PC-9 (cell line): ENCODE measurements at regions not wholly inside any gene's neighbourhood (a gene's known extent, or its start where the extent isn't known, plus 50 kb on each side); places are given as distances from the start of the nearest gene placed in this dataset.

Experiments
- CTCF ChIP-seq: fragments of 200-600 bp; sonication (generic); conservative IDR thresholded peaks from 2 replicates; pipeline ENCODE4 v1.6.1; 2017; ENCODE audit warnings: mixed run types, antibody characterized with exemption, mild to moderate bottlenecking, moderate library complexity
- EZH2 ChIP-seq: fragments of 200-600 bp; sonication (generic); IDR thresholded peaks from 2 replicates; pipeline ENCODE4 v1.8.0; 2017; ENCODE audit warnings: antibody characterized with exemption, low read depth

- no peak for TF ChIP-seq CTCF
- no peak for TF ChIP-seq EZH2
Measured at GRCh38 chr5:73380041-73380440, 68.5 kb downstream of the FOXD1 start.
